ENCODE measurements at regions not wholly inside any gene's neighbourhood (a gene's known extent, or its start where the extent isn't known, plus 50 kb on each side); places are given as distances from the start of the nearest gene placed in this dataset.

GRCh38 chr10:4121502-4122380, 336.7 kb upstream of the KLF6 start:
- H3K4me1 Mint-ChIP-seq (ENCODE audit: low read depth) = peaks cover 4% of the 10 kb centered on the region
- no peaks in the 10 kb centered on the region for H3K27me3 Mint-ChIP-seq
- peaks cover 11% of the 10 kb centered on the region for H3K36me3 Mint-ChIP-seq
- H3K4me3 Mint-ChIP-seq = no peak overlapping the region
- peaks cover 12% of the 10 kb centered on the region for H3K9me3 Mint-ChIP-seq (ENCODE audit: low read depth)
- H3K27ac Mint-ChIP-seq = no peak overlapping the region

DNA sequence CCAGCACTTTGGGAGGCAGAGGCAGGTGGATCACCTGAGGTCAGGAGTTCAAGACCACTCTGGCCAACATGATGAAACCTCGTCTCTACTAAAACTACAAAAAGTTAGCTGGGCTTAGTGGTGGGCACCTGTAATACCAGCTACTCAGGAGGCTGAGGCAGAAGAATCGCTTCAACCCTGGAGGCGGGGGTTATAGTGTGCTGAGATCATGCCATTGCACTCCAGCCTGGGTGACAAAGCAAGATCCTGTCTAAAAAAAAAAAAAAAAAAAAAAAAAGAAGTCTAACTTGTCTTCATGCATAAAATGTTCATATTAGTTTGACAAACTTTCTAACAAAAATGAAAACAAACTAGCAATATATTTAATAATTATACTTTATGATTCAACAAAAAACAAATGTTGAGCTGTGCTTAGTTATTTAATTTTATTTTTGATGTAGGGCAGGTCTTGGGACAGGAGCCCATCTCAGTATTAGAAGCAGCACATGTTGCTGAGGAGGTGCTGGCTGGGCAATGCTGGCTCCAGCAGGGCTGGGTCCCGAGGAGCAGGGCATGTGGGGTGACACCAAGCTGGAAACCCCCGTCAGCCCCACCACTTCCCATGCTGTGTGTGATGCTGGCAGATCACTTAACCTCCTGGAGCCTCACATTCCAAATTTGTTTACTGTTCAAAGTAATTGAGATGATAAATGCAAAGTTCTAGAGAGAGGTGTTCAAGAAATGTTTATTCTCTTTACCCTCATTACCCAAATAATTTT, 335.3 kb upstream of the KLF6 start:
- peaks cover 4% of the 10 kb centered on the region for H3K4me1 Mint-ChIP-seq (ENCODE audit: low read depth)
- no peak overlapping the region for H3K27ac Mint-ChIP-seq
- H3K4me3 Mint-ChIP-seq = no peak overlapping the region
- peaks cover 6% of the 10 kb centered on the region for H3K9me3 Mint-ChIP-seq (ENCODE audit: low read depth)
- no peaks in the 10 kb centered on the region for H3K27me3 Mint-ChIP-seq
- peaks cover 5% of the 10 kb centered on the region for H3K36me3 Mint-ChIP-seq

GRCh38 chr10:4119107-4119506, 334.1 kb upstream of the KLF6 start:
- H3K27ac Mint-ChIP-seq = no peak overlapping the region
- no peak overlapping the region for H3K4me3 Mint-ChIP-seq

DNA sequence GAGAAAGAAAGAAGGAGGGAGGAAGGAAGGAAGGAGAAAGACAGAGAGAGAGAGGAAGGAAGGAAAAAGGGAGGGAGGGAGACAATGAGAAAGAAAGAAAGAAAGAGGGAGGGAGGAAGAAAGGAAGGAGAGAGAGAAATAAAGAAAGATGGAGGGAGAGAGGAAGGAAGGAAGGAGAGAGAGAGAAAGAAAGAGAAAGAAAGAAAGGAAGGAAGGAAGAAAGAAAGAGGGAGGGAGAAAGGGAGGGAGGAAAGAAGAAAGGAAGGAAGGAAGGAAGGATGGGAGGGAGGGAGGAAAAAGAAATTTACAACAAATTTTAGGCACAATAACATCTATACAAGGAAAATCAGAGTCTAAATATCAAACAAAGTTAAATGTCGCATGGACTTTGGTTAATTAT, 332.6 kb upstream of the KLF6 start:
- no peaks in the 10 kb centered on the region for H3K36me3 Mint-ChIP-seq
- H3K9me3 Mint-ChIP-seq (ENCODE audit: low read depth) = peaks cover 7% of the 10 kb centered on the region
- H3K4me3 Mint-ChIP-seq = no peak overlapping the region
- H3K27ac Mint-ChIP-seq = no peak overlapping the region
- no peaks in the 10 kb centered on the region for H3K27me3 Mint-ChIP-seq
- peaks cover 4% of the 10 kb centered on the region for H3K4me1 Mint-ChIP-seq (ENCODE audit: low read depth)

More at GRCh38 chr10:4119107-4119506, 334.1 kb upstream of the KLF6 start:
- Mint-ChIP-seq H3K9me3 (ENCODE audit: low read depth) (peaks cover 7% of the 10 kb centered on the region), H3K36me3 (no peaks in the 10 kb centered on the region), H3K27me3 (no peaks in the 10 kb centered on the region), H3K4me1 (ENCODE audit: low read depth) (peaks cover 4% of the 10 kb centered on the region)

- H3K4me1 Mint-ChIP-seq (ENCODE audit: low read depth) = no peaks in the 10 kb centered on the region
- peaks cover 7% of the 10 kb centered on the region for H3K9me3 Mint-ChIP-seq (ENCODE audit: low read depth)
- no peaks in the 10 kb centered on the region for H3K27me3 Mint-ChIP-seq
- no peak overlapping the region for H3K27ac Mint-ChIP-seq
- H3K36me3 Mint-ChIP-seq = no peaks in the 10 kb centered on the region
- no peak overlapping the region for H3K4me3 Mint-ChIP-seq
Measured at GRCh38 chr10:4111643-4112042, 326.6 kb upstream of the KLF6 start.

GRCh38 chr10:4109469-4109868, 324.5 kb upstream of the KLF6 start:
- Mint-ChIP-seq H3K27me3 (no peaks in the 10 kb centered on the region), H3K27ac (no peak overlapping the region), H3K9me3 (ENCODE audit: low read depth) (no peaks in the 10 kb centered on the region), H3K4me1 (ENCODE audit: low read depth) (no peaks in the 10 kb centered on the region), H3K4me3 (no peak overlapping the region), H3K36me3 (peaks cover 1% of the 10 kb centered on the region)

GRCh38 chr10:4108693-4109092, 323.7 kb upstream of the KLF6 start:
- Mint-ChIP-seq H3K4me1 (ENCODE audit: low read depth) (no peaks in the 10 kb centered on the region), H3K36me3 (peaks cover 2% of the 10 kb centered on the region), H3K9me3 (ENCODE audit: low read depth) (no peaks in the 10 kb centered on the region), H3K4me3 (no peak overlapping the region), H3K27ac (no peak overlapping the region), H3K27me3 (no peaks in the 10 kb centered on the region)

DNA sequence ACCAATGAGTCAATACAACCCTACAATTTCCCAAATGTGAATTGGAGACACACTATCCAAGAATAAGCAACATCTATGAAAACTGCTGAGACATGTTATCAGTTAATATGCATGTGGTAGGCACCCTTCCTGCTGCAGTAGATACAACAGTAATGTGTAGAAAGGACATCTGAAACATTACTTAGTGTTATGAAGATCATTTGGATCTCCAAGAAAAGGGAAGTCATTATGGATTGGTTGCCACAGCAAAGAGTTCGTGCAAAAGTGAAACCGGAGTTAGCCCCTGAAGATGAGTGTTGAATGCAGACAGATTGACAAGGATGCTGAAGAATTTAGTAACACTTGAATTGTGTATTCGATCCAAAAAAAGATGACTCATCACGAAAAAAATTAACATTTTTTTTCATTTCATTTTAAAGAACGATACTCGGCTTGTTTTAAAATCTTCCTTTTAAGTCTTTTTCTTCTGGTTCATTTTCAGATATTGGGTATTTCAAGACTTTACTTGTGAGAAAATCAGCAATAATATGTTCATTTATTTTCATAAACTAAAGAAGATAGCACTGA, 322.4 kb upstream of the KLF6 start:
- Mint-ChIP-seq H3K27me3 (no peaks in the 10 kb centered on the region), H3K9me3 (ENCODE audit: low read depth) (no peaks in the 10 kb centered on the region), H3K4me1 (ENCODE audit: low read depth) (peaks cover 3% of the 10 kb centered on the region), H3K36me3 (peaks cover 2% of the 10 kb centered on the region), H3K27ac (no peak overlapping the region), H3K4me3 (no peak overlapping the region)

GRCh38 chr10:4103603-4104002, 318.6 kb upstream of the KLF6 start:
- H3K9me3 Mint-ChIP-seq (ENCODE audit: low read depth) = no peaks in the 10 kb centered on the region
- peaks cover 2% of the 10 kb centered on the region for H3K36me3 Mint-ChIP-seq
- no peaks in the 10 kb centered on the region for H3K27me3 Mint-ChIP-seq
- H3K4me3 Mint-ChIP-seq = no peak overlapping the region
- no peak overlapping the region for H3K27ac Mint-ChIP-seq
- peaks cover 5% of the 10 kb centered on the region for H3K4me1 Mint-ChIP-seq (ENCODE audit: low read depth)

GRCh38 chr10:4102802-4103344, 317.9 kb upstream of the KLF6 start:
- Mint-ChIP-seq H3K4me3 (no peak overlapping the region), H3K4me1 (ENCODE audit: low read depth) (peaks cover 5% of the 10 kb centered on the region), H3K9me3 (ENCODE audit: low read depth) (no peaks in the 10 kb centered on the region), H3K36me3 (peaks cover 2% of the 10 kb centered on the region), H3K27me3 (no peaks in the 10 kb centered on the region), H3K27ac (no peak overlapping the region)

DNA sequence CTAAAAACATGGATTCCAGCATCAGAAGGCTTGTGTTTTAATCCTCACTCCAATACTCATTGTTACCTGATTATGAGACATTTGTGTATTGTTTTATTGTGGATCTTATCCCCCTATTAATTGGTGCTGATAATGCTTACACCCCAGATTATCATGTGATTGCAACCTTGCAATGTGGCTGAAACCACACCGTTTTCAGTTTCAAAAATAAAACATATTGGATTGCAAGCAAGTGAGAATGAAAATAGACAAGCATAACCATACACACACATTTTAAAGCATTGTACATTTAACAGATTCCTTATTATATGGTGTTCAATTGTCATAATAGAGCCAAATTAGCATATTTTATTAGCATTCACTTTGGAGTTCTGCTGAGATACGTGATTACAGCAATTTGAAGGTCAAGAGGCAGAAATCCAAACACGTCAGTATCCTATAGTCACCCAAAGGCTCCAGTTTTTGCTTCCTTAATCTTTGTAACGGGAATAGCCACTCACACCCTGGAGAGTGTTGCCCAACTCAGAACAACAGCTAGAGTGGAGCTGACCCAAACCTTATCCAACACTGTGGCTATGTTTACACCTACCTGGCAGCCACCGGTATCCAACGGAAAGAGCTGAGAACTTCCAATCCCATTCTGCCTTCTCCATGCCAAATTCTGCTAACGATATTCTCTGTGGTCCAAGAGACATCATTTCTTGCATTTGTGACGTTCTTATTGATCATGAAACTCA, 317.1 kb upstream of the KLF6 start:
- Mint-ChIP-seq H3K36me3 (peaks cover 2% of the 10 kb centered on the region), H3K9me3 (ENCODE audit: low read depth) (no peaks in the 10 kb centered on the region), H3K27ac (no peak overlapping the region), H3K4me1 (ENCODE audit: low read depth) (peaks cover 5% of the 10 kb centered on the region), H3K27me3 (no peaks in the 10 kb centered on the region), H3K4me3 (no peak overlapping the region)

GRCh38 chr10:4100380-4100779, 315.4 kb upstream of the KLF6 start:
- peaks cover 5% of the 10 kb centered on the region for H3K4me1 Mint-ChIP-seq (ENCODE audit: low read depth)

GRCh38 chr10:4099202-4099601, 314.2 kb upstream of the KLF6 start:
- H3K27me3 Mint-ChIP-seq = no peaks in the 10 kb centered on the region
- H3K4me1 Mint-ChIP-seq (ENCODE audit: low read depth) = peaks cover 5% of the 10 kb centered on the region
- H3K27ac Mint-ChIP-seq = no peak overlapping the region
- no peak overlapping the region for H3K4me3 Mint-ChIP-seq
- no peaks in the 10 kb centered on the region for H3K9me3 Mint-ChIP-seq (ENCODE audit: low read depth)
- no peaks in the 10 kb centered on the region for H3K36me3 Mint-ChIP-seq

More at GRCh38 chr10:4100380-4100779, 315.4 kb upstream of the KLF6 start:
- Mint-ChIP-seq H3K9me3 (ENCODE audit: low read depth) (no peaks in the 10 kb centered on the region), H3K27ac (no peak overlapping the region), H3K36me3 (peaks cover 2% of the 10 kb centered on the region), H3K27me3 (no peaks in the 10 kb centered on the region), H3K4me3 (no peak overlapping the region)

GRCh38 chr10:4095166-4095917, 310.3 kb upstream of the KLF6 start:
- H3K4me3 Mint-ChIP-seq = no peak overlapping the region
- H3K9me3 Mint-ChIP-seq (ENCODE audit: low read depth) = no peaks in the 10 kb centered on the region
- H3K4me1 Mint-ChIP-seq (ENCODE audit: low read depth) = no peaks in the 10 kb centered on the region
- no peaks in the 10 kb centered on the region for H3K36me3 Mint-ChIP-seq
- no peaks in the 10 kb centered on the region for H3K27me3 Mint-ChIP-seq
- no peak overlapping the region for H3K27ac Mint-ChIP-seq

Data from activated naive CD8-positive, alpha-beta T cell (primary cell).